ENCODE measurements at regions not wholly inside any gene's neighbourhood (a gene's known extent, or its start where the extent isn't known, plus 50 kb on each side); places are given as distances from the start of the nearest gene placed in this dataset.
A peak's percentile ranks its signal among the peaks of the same experiment; 100 is the strongest.
"Not testable (repeated sequence)": the region's sequence is repeated elsewhere in the genome, so short reads cannot be mapped to it uniquely, and the experiment has no call there.

- not testable (repeated sequence) for DNase-seq
Observed at GRCh38 chr4:43672265-43672885, 776.2 kb downstream of the KCTD8 start.

DNA sequence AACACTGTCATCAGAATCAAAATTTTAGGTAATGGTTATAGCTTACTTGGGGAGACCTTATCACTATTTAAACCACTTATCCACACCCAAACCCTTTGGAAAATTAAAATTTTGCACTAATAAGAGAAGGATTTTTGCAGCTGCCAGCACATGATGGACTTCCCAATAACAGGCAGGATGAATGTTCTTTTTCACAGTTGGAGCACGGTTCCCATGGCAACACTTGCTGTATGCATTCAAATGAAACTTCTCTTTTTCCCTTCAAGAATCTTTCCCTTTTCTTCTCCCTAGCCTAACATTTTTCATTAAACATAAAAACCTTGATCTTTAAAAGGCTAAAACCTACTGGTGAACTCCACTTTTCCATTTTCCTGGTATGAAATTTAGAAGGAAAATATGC, 768.2 kb downstream of the KCTD8 start:
- no peak for DNase-seq

DNA sequence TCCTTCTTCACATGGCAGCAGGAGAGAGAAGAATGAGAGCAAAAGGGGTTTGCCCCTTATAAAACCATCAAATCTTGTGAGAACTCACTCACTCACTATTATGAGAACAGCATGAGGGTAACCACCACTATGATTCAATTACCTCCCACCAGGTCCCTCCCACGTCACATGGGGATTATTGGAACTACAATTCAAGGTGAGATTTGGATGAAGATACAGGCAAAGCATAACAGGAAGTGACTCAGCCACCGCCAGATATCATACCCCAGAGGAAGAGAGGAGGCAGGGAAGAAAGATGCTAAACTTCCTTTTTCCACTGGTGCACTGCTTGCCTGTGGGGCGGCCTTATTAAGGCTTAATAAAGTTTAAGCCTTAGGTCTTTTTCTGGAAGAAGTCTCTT, 766.1 kb downstream of the KCTD8 start:
- DNase-seq: no peak

- no peak for DNase-seq
Observed at GRCh38 chr4:43690116-43690515, 758.5 kb downstream of the KCTD8 start.

GRCh38 chr4:43693876-43694275, 754.7 kb downstream of the KCTD8 start:
- DNase-seq: no peak

- DNase-seq: no peak
Observed at GRCh38 chr4:43709443-43709842, 739.2 kb downstream of the KCTD8 start.

- DNase-seq: no peak
Observed at GRCh38 chr4:43716721-43717395, 731.8 kb downstream of the KCTD8 start.

DNA sequence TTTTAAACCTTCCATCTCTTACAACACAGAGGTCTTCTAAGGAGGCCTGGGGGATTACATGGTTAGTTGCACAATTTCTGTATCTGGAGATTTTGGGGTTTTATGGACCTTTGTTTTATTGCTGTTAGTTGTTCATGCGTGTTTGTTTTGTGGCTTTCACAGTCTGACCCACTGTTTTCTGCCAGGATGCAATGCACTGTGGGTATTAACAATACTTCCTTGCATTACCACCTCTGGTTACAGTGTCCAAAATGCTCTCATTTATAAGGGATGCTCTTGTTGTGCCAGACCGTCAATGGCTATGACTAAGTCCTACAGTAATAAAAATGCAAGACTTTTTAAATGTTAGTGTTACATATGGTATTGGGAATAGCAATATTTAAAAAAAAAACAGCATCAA, 730.2 kb downstream of the KCTD8 start:
- DNase-seq: no peak

- DNase-seq: no peak
Observed at GRCh38 chr4:43732829-43733426, 715.7 kb downstream of the KCTD8 start.

- DNase-seq: no peak
Observed at GRCh38 chr4:43742083-43742482, 706.5 kb downstream of the KCTD8 start.

GRCh38 chr4:43754566-43754965, 694.0 kb downstream of the KCTD8 start:
- DNase-seq: no peak

DNA sequence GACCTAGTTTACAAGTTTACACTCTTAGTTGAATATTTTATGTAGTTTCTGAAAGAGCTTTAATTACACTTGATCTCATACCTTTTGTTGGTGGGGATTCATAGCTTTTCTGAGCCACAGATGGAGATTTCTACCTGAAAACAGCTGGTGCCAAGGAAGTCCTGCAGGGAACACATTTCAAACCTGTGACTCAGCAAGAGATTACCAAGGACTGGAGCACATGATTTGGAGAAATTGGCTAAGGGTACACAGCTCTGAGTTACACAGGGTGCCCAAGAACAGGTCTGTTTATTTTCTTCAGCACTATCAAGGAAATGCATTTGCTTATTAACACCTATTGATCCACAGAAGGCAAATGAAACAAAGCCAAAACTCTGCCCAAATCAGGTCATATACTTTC, 691.5 kb downstream of the KCTD8 start:
- DNase-seq: no peak

GRCh38 chr4:43758836-43759235, 689.8 kb downstream of the KCTD8 start:
- no peak for DNase-seq

GRCh38 chr4:43763029-43763610, 685.5 kb downstream of the KCTD8 start:
- peak; percentile 23 for DNase-seq

DNA sequence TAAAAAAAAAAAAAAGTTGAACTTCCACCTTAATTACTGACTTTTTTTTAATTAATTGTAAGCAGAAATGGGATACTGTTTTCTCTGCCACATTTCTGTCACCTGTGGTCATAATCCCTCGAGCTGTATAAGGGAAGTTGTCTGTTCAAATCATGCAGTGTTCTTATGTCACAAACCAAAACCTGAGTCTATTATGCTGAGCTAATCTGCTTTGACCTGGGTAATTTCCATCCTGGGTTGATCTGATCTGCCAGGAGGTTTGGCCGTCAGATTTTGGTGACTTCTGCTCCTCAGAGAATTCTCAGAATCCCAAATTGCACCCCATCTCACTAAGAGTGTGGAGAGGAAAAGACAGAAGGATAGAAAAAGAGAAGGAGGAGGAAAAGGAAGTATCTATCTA, 683.1 kb downstream of the KCTD8 start:
- no peak for DNase-seq

- DNase-seq: no peak
Observed at GRCh38 chr4:43766648-43767047, 682.0 kb downstream of the KCTD8 start.

GRCh38 chr4:43776371-43776770, 672.2 kb downstream of the KCTD8 start:
- no peak for DNase-seq

DNA sequence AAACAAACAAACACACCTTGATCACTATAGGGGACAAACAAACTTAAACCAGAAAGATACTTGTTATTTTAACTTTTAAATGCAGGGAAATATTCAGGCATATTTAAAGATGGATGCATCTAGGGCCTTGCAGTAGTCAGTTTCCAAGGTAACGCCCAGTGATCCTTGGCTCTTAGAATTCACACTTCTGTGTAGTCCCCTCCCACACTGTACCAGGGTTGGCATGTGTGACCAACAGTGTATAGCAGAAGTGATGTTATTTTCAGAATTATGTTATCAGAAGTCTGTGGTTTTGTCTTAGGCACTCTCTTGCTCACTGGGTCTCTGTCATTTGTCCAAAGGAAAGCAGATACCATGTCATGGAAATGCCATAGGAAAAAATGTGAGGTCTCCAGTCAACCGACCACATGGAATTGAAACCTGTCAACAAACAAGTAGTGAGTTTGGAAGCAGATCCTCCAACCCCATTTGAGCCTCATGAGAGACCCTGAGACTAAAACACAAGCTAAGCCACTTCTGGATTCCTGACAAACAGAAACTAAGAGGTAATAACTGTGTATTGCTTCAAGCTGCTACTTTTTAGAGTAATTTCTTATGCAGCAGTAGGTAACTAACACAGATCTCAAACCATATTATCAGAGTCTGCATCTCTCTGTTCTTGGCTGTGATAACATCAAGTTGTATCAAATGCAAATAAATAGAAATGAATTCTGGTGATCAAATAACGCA, 670.3 kb downstream of the KCTD8 start:
- no peak for DNase-seq

DNA sequence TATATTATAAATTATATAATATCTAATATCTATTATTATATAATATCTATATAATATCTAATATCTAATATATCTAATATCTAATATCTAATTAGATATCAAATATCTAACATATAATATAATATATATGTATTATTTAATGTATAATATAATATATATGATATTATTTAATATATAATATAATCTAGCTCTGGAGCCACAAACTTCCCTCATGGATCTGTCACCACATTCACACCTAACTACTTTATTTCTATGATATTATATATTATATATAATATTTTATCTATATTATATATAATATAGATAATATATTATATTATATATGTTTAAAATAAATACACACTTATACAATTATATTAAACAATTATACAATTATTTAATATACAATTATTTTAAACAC, 667.5 kb downstream of the KCTD8 start:
- DNase-seq: no peak

DNA sequence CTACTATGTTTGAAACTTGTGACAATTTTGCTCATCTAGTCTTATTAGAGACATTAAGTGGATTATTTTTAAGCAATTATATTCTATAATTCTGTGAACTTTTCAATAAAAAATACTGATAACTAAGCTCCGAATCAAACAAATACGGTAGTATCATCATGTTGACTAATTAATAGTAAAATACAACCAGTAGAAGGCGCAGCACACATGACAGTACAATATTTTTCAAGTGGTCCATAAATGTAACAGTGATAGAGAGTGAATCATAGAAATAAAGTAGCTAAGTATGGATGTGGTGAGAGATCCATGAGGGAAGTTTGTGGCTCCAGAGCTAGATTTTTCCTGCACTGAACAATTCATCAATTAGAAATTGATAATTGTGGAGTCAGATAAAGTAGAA, 666.2 kb downstream of the KCTD8 start:
- DNase-seq: no peak

GRCh38 chr4:43816116-43816515, 632.5 kb downstream of the KCTD8 start:
- DNase-seq: no peak

GRCh38 chr4:43822621-43823020, 626.0 kb downstream of the KCTD8 start:
- DNase-seq: no peak

- DNase-seq: no peak
Observed at GRCh38 chr4:43835869-43836268, 612.7 kb downstream of the KCTD8 start.

Data from femur (tissue), 1 donor.